ENCODE measurements at regions not wholly inside any gene's neighbourhood (a gene's known extent, or its start where the extent isn't known, plus 50 kb on each side); places are given as distances from the start of the nearest gene placed in this dataset.

GRCh38 chr5:165504674-165505073 lies 1999.3 kb downstream of the MAT2B start:
- TF ChIP-seq CTCF (IDR thresholded peaks at IDR 0.05; ENCODE audit: low read length) (no peak), EZH2 (IDR thresholded peaks at IDR 0.05; ENCODE audit: borderline replicate concordance, low read length) (no peak)
